ENCODE measurements at regions not wholly inside any gene's neighbourhood (a gene's known extent, or its start where the extent isn't known, plus 50 kb on each side); places are given as distances from the start of the nearest gene placed in this dataset.

GRCh38 chr16:6837722-6838121, 494.9 kb upstream of the RBFOX1 start:
- peaks cover 0 to 4% of the 10 kb centered on the region in 2 donors for H3K36me3 Mint-ChIP-seq
- H3K27ac Mint-ChIP-seq: no peak overlapping the region
- Histone ChIP-seq H3K9me3 (ENCODE audit: control insufficient read depth in 1 of 2, low read length in 2 of 2) (no peaks in the 10 kb centered on the region), H3K36me3 (ENCODE audit: insufficient read depth, low read length) (no peaks in the 10 kb centered on the region), H3K4me3 (ENCODE audit: low read length in 2 of 2) (no peak overlapping the region), H3K27me3 (ENCODE audit: insufficient read depth, low read length) (no peaks in the 10 kb centered on the region), H3K27ac (ENCODE audit: low read depth, low read length) (no peak overlapping the region), H3K4me1 (ENCODE audit: insufficient read depth, low read length) (no peaks in the 10 kb centered on the region)
- H3K27me3 Mint-ChIP-seq: no peaks in the 10 kb centered on the region
- ChIA-PET POLR2A (ENCODE audit: partially characterized antibody) (no interaction called here), CTCF (ENCODE audit: partially characterized antibody) (no interaction called here)
- DNase-seq: no peak
- no peak overlapping the region for H3K4me3 Mint-ChIP-seq
- intact Hi-C loops (cut with micrococcal nuclease): no loop called here
- H3K9me3 Mint-ChIP-seq: peaks cover 0 to 24% (median 14%) of the 10 kb centered on the region in 8 donors
- no peaks in the 10 kb centered on the region for H3K4me1 Mint-ChIP-seq

- no peaks in the 10 kb centered on the region for H3K27me3 Mint-ChIP-seq
- no peak for DNase-seq
- CTCF ChIA-PET (ENCODE audit: partially characterized antibody): no interaction called here
- Histone ChIP-seq H3K27ac (ENCODE audit: low read depth, low read length) (no peak overlapping the region), H3K4me1 (ENCODE audit: insufficient read depth, low read length) (no peaks in the 10 kb centered on the region), H3K9me3 (ENCODE audit: control insufficient read depth in 1 of 2, low read length in 2 of 2) (no peaks in the 10 kb centered on the region), H3K27me3 (ENCODE audit: insufficient read depth, low read length) (no peaks in the 10 kb centered on the region), H3K36me3 (ENCODE audit: insufficient read depth, low read length) (no peaks in the 10 kb centered on the region), H3K4me3 (ENCODE audit: low read length in 2 of 2) (no peak overlapping the region)
- H3K4me1 Mint-ChIP-seq: no peaks in the 10 kb centered on the region
- no peak overlapping the region for H3K4me3 Mint-ChIP-seq
- intact Hi-C loops (cut with micrococcal nuclease): no loop called here
- peaks cover 0 to 30% (median 15%) of the 10 kb centered on the region in 8 donors for H3K9me3 Mint-ChIP-seq
- H3K36me3 Mint-ChIP-seq: peaks cover 0 to 4% of the 10 kb centered on the region in 2 donors
- no peak overlapping the region for H3K27ac Mint-ChIP-seq
- POLR2A ChIA-PET (ENCODE audit: partially characterized antibody): no interaction called here
Measured at GRCh38 chr16:6836766-6837165, 495.9 kb upstream of the RBFOX1 start.

- no peak overlapping the region for H3K27ac ChIP-seq (ENCODE audit: low read depth, low read length)
- H3K4me1 ChIP-seq (ENCODE audit: insufficient read depth, low read length): no peaks in the 10 kb centered on the region
- H3K9me3 ChIP-seq (ENCODE audit: control insufficient read depth in 1 of 2, low read length in 2 of 2): no peaks in the 10 kb centered on the region
- intact Hi-C loops (cut with micrococcal nuclease): no loop called here
- POLR2A ChIA-PET (ENCODE audit: partially characterized antibody): no interaction called here
- peaks cover under 1 to 33% (median 15%) of the 10 kb centered on the region in 8 donors for H3K9me3 Mint-ChIP-seq
- H3K27ac Mint-ChIP-seq: no peak overlapping the region
- no peaks in the 10 kb centered on the region for H3K27me3 ChIP-seq (ENCODE audit: insufficient read depth, low read length)
- peaks cover 0 to 4% of the 10 kb centered on the region in 2 donors for H3K36me3 Mint-ChIP-seq
- no peak overlapping the region for H3K4me3 Mint-ChIP-seq
- no peaks in the 10 kb centered on the region for H3K36me3 ChIP-seq (ENCODE audit: insufficient read depth, low read length)
- no peaks in the 10 kb centered on the region for H3K4me1 Mint-ChIP-seq
- CTCF ChIA-PET (ENCODE audit: partially characterized antibody): no interaction called here
- H3K27me3 Mint-ChIP-seq: no peaks in the 10 kb centered on the region
- no peak for DNase-seq
- no peak overlapping the region for H3K4me3 ChIP-seq (ENCODE audit: low read length in 2 of 2)
Measured at GRCh38 chr16:6835941-6836340, 496.7 kb upstream of the RBFOX1 start.

DNA sequence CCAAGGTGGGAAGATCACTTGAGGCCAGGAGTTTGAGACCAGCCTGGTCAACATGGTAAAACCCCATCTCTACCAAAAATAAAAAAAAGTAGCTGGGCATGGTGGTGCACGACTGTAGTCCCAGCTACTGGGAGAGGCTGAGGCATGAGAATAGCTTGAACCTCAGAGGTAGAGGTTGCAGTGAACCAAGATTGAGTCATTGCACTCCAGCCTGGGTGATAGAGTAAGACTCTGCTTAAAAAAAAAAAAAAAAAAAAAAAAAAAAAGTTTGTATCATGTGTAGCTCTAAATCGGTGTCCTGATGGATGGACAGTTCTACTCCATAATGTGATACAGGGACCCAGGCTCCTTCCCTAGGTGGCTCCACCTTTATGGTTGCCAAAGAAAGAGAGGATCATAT, 497.1 kb upstream of the RBFOX1 start:
- Mint-ChIP-seq H3K27me3 (no peaks in the 10 kb centered on the region), H3K4me3 (no peak overlapping the region), H3K36me3 (peaks cover 0 to 4% of the 10 kb centered on the region in 2 donors), H3K4me1 (no peaks in the 10 kb centered on the region), H3K27ac (no peak overlapping the region), H3K9me3 (peaks cover 2 to 33% (median 15%) of the 10 kb centered on the region in 8 donors)
- POLR2A ChIA-PET (ENCODE audit: partially characterized antibody): no interaction called here
- Histone ChIP-seq H3K27ac (ENCODE audit: low read depth, low read length) (no peak overlapping the region), H3K9me3 (ENCODE audit: control insufficient read depth in 1 of 2, low read length in 2 of 2) (no peaks in the 10 kb centered on the region), H3K4me3 (ENCODE audit: low read length in 2 of 2) (no peak overlapping the region), H3K4me1 (ENCODE audit: insufficient read depth, low read length) (no peaks in the 10 kb centered on the region), H3K27me3 (ENCODE audit: insufficient read depth, low read length) (no peaks in the 10 kb centered on the region), H3K36me3 (ENCODE audit: insufficient read depth, low read length) (no peaks in the 10 kb centered on the region)
- DNase-seq: no peak
- intact Hi-C loops (cut with micrococcal nuclease): no loop called here
- CTCF ChIA-PET (ENCODE audit: partially characterized antibody): no interaction called here

- CTCF ChIA-PET (ENCODE audit: partially characterized antibody): no interaction called here
- intact Hi-C loops (cut with micrococcal nuclease): no loop called here
- no peak overlapping the region for H3K27ac Mint-ChIP-seq
Measured at GRCh38 chr16:6828690-6829089, 504.0 kb upstream of the RBFOX1 start.

DNA sequence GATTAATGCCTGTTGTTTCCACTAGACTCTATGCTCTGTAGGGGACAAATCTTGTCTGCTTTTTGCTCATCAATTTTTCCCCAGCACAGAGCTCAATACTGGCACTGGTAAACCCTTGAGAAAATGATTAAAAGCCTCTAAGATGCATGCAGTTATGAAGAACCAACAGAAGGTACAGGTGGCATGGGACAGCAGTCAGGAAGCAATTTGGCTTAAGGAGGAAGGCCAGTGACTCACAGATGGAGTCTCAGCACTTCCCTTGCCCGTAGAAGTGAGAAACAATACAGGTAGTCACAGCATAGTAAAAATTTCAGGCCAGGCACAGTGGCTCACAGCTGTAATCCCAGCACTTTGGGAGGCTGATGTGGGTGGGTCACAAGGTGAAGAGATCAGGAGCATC, 504.7 kb upstream of the RBFOX1 start:
- no peaks in the 10 kb centered on the region for H3K27me3 Mint-ChIP-seq
- H3K36me3 ChIP-seq (ENCODE audit: insufficient read depth, low read length): no peaks in the 10 kb centered on the region
- no peaks in the 10 kb centered on the region for H3K4me1 ChIP-seq (ENCODE audit: insufficient read depth, low read length)
- intact Hi-C loops (cut with micrococcal nuclease): no loop called here
- POLR2A ChIA-PET (ENCODE audit: partially characterized antibody): no interaction called here
- no peaks in the 10 kb centered on the region for H3K9me3 ChIP-seq (ENCODE audit: control insufficient read depth in 1 of 2, low read length in 2 of 2)
- H3K4me1 Mint-ChIP-seq: no peaks in the 10 kb centered on the region
- H3K27me3 ChIP-seq (ENCODE audit: insufficient read depth, low read length): no peaks in the 10 kb centered on the region
- peaks cover 0 to 30% (median 13%) of the 10 kb centered on the region in 8 donors for H3K9me3 Mint-ChIP-seq
- no peak overlapping the region for H3K4me3 Mint-ChIP-seq
- DNase-seq: no peak
- no peak overlapping the region for H3K27ac ChIP-seq (ENCODE audit: low read depth, low read length)
- H3K4me3 ChIP-seq (ENCODE audit: low read length in 2 of 2): no peak overlapping the region
- H3K27ac Mint-ChIP-seq: no peak overlapping the region
- H3K36me3 Mint-ChIP-seq: no peaks in the 10 kb centered on the region
- CTCF ChIA-PET (ENCODE audit: partially characterized antibody): no interaction called here

More at GRCh38 chr16:6828690-6829089, 504.0 kb upstream of the RBFOX1 start:
- POLR2A ChIA-PET (ENCODE audit: partially characterized antibody): no interaction called here
- H3K9me3 ChIP-seq (ENCODE audit: control insufficient read depth in 1 of 2, low read length in 2 of 2): no peaks in the 10 kb centered on the region
- H3K4me3 Mint-ChIP-seq: no peak overlapping the region
- H3K27ac ChIP-seq (ENCODE audit: low read depth, low read length): no peak overlapping the region
- H3K27me3 Mint-ChIP-seq: no peaks in the 10 kb centered on the region
- H3K36me3 ChIP-seq (ENCODE audit: insufficient read depth, low read length): no peaks in the 10 kb centered on the region
- no peaks in the 10 kb centered on the region for H3K4me1 ChIP-seq (ENCODE audit: insufficient read depth, low read length)
- H3K27me3 ChIP-seq (ENCODE audit: insufficient read depth, low read length): no peaks in the 10 kb centered on the region
- peaks cover 0 to 3% of the 10 kb centered on the region in 2 donors for H3K36me3 Mint-ChIP-seq
- H3K4me1 Mint-ChIP-seq: no peaks in the 10 kb centered on the region
- H3K4me3 ChIP-seq (ENCODE audit: low read length in 2 of 2): no peak overlapping the region
- peaks cover 2 to 32% (median 12%) of the 10 kb centered on the region in 8 donors for H3K9me3 Mint-ChIP-seq
- DNase-seq: no peak

- no peak for DNase-seq
- no peaks in the 10 kb centered on the region for H3K4me1 Mint-ChIP-seq
- CTCF ChIA-PET (ENCODE audit: partially characterized antibody): no interaction called here
- H3K27me3 ChIP-seq (ENCODE audit: insufficient read depth, low read length): no peaks in the 10 kb centered on the region
- no peaks in the 10 kb centered on the region for H3K36me3 Mint-ChIP-seq
- POLR2A ChIA-PET (ENCODE audit: partially characterized antibody): no interaction called here
- no peak overlapping the region for H3K27ac ChIP-seq (ENCODE audit: low read depth, low read length)
- H3K4me3 ChIP-seq (ENCODE audit: low read length in 2 of 2): no peak overlapping the region
- no peaks in the 10 kb centered on the region for H3K27me3 Mint-ChIP-seq
- H3K9me3 Mint-ChIP-seq: peaks cover 0 to 27% (median 13%) of the 10 kb centered on the region in 8 donors
- no peaks in the 10 kb centered on the region for H3K4me1 ChIP-seq (ENCODE audit: insufficient read depth, low read length)
- intact Hi-C loops (cut with micrococcal nuclease): no loop called here
- H3K9me3 ChIP-seq (ENCODE audit: control insufficient read depth in 1 of 2, low read length in 2 of 2): no peaks in the 10 kb centered on the region
- H3K27ac Mint-ChIP-seq: no peak overlapping the region
- H3K36me3 ChIP-seq (ENCODE audit: insufficient read depth, low read length): no peaks in the 10 kb centered on the region
- no peak overlapping the region for H3K4me3 Mint-ChIP-seq
Measured at GRCh38 chr16:6827267-6827666, 505.4 kb upstream of the RBFOX1 start.

- no peaks in the 10 kb centered on the region for H3K36me3 ChIP-seq (ENCODE audit: insufficient read depth, low read length)
- intact Hi-C loops (cut with micrococcal nuclease): no loop called here
- no peaks in the 10 kb centered on the region for H3K9me3 ChIP-seq (ENCODE audit: control insufficient read depth in 1 of 2, low read length in 2 of 2)
- Mint-ChIP-seq H3K27ac (no peak overlapping the region), H3K27me3 (no peaks in the 10 kb centered on the region), H3K4me1 (no peaks in the 10 kb centered on the region), H3K36me3 (no peaks in the 10 kb centered on the region), H3K4me3 (no peak overlapping the region), H3K9me3 (peaks cover 5 to 44% (median 17%) of the 10 kb centered on the region in 8 donors)
- no peak overlapping the region for H3K27ac ChIP-seq (ENCODE audit: low read depth, low read length)
- no peak for DNase-seq
- no peaks in the 10 kb centered on the region for H3K4me1 ChIP-seq (ENCODE audit: insufficient read depth, low read length)
- no peaks in the 10 kb centered on the region for H3K27me3 ChIP-seq (ENCODE audit: insufficient read depth, low read length)
- no peak overlapping the region for H3K4me3 ChIP-seq (ENCODE audit: low read length in 2 of 2)
- CTCF ChIA-PET (ENCODE audit: partially characterized antibody): no interaction called here
- POLR2A ChIA-PET (ENCODE audit: partially characterized antibody): no interaction called here
Measured at GRCh38 chr16:6822041-6822440, 510.6 kb upstream of the RBFOX1 start.

Data from CD4-positive, alpha-beta memory T cell (primary cell).